ENCODE measurements at regions not wholly inside any gene's neighbourhood (a gene's known extent, or its start where the extent isn't known, plus 50 kb on each side); places are given as distances from the start of the nearest gene placed in this dataset.

DNA sequence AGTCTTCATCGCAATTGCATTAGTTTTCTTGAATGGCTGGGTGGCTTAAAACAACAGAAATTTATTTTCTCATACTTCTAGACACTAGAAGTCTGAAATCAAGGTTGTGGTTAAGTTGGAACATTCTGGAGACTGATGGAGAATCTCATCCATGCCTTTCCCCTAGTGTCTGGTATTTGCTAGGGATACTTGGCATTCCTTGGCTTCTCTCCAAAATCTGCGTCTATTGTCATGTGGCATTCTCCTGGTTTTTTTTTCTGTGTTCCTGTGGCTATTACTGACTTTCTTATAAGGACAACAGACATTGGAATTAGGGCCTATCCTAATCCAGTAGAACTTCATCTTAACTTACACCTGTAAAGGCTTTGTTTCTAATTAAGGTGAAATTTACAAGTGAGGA lies 272.8 kb upstream of the EPHA5 start:
- H3K9me3 ChIP-seq (ENCODE audit: control insufficient read depth, insufficient read depth, low read length), result peaks cover 4% of the 10 kb centered on the region; the same call in 1 of the 2 replicates
- ChIA-PET POLR2A (no interaction called here), CTCF (no interaction called here)
- H3K4me3 ChIP-seq (ENCODE audit: low read depth, low read length), result no peak overlapping the region
- TF ChIP-seq, protein P1, sequence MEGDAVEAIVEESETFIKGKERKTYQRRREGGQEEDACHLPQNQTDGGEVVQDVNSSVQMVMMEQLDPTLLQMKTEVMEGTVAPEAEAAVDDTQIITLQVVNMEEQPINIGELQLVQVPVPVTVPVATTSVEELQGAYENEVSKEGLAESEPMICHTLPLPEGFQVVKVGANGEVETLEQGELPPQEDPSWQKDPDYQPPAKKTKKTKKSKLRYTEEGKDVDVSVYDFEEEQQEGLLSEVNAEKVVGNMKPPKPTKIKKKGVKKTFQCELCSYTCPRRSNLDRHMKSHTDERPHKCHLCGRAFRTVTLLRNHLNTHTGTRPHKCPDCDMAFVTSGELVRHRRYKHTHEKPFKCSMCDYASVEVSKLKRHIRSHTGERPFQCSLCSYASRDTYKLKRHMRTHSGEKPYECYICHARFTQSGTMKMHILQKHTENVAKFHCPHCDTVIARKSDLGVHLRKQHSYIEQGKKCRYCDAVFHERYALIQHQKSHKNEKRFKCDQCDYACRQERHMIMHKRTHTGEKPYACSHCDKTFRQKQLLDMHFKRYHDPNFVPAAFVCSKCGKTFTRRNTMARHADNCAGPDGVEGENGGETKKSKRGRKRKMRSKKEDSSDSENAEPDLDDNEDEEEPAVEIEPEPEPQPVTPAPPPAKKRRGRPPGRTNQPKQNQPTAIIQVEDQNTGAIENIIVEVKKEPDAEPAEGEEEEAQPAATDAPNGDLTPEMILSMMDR (IDR thresholded peaks at IDR 0.05; ENCODE audit: low read depth, low read length), result no peak
- no peak for DNase-seq (ENCODE audit: low read depth, low spot score)
- H3K27ac ChIP-seq (ENCODE audit: low read depth, low read length), result no peak overlapping the region
- H3K27me3 ChIP-seq (ENCODE audit: control insufficient read depth, insufficient read depth, low read length), result no peaks in the 10 kb centered on the region

DNA sequence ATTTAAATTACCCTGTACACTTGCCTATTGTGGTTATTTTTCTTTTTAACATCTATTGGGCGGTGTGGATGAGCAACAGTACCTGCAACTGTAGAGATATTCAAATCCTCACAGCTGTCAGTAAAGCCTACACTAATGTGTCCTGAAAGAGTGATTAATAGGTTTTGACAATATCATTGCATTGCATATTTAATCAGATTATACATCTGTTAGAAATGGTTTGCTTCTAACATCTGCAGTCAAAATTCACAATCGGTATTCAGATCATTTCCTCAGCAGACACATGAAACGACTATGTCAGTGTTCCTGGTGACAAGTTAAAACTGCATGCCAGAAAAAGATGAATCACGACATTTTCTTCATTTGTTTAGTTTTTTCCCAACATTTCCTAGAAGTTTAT lies 254.6 kb upstream of the EPHA5 start:
- no peaks in the 10 kb centered on the region for H3K27me3 ChIP-seq (ENCODE audit: control insufficient read depth, insufficient read depth, low read length)
- H3K27ac ChIP-seq (ENCODE audit: low read depth, low read length), result no peak overlapping the region
- TF ChIP-seq, protein P1 (IDR thresholded peaks at IDR 0.05; ENCODE audit: low read depth, low read length), result no peak
- H3K4me3 ChIP-seq (ENCODE audit: low read depth, low read length), result no peak overlapping the region
- DNase-seq (ENCODE audit: low read depth, low spot score), result no peak
- POLR2A ChIA-PET, result no interaction called here
- peaks cover 6% of the 10 kb centered on the region for H3K9me3 ChIP-seq (ENCODE audit: control insufficient read depth, insufficient read depth, low read length)
- CTCF ChIA-PET, result no interaction called here

DNA sequence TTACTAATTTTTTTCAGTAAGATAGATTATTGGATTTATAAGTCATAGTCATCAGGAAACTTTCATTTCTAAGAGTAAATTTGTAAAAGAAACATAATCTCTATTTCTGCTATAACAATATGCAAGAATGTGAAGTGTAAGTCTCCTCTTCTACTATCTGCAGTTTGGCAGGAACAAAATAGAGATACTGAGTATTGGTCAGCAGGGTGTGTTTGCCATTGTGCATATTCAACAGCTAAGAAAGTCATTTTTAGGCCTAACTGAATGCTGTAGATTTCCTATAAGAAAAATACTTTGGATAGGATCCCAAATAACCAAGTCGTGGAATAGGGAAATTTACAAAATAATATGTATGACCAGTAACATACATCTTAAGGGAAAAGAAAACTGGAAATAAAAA lies 253.3 kb upstream of the EPHA5 start:
- TF ChIP-seq, protein P1 (IDR thresholded peaks at IDR 0.05; ENCODE audit: low read depth, low read length), result no peak
- H3K27ac ChIP-seq (ENCODE audit: low read depth, low read length), result no peak overlapping the region
- no peaks in the 10 kb centered on the region for H3K27me3 ChIP-seq (ENCODE audit: control insufficient read depth, insufficient read depth, low read length)
- no peak for DNase-seq (ENCODE audit: low read depth, low spot score)
- no peak overlapping the region for H3K4me3 ChIP-seq (ENCODE audit: low read depth, low read length)
- ChIA-PET CTCF (no interaction called here), POLR2A (no interaction called here)
- peaks cover 6% of the 10 kb centered on the region for H3K9me3 ChIP-seq (ENCODE audit: control insufficient read depth, insufficient read depth, low read length)

DNA sequence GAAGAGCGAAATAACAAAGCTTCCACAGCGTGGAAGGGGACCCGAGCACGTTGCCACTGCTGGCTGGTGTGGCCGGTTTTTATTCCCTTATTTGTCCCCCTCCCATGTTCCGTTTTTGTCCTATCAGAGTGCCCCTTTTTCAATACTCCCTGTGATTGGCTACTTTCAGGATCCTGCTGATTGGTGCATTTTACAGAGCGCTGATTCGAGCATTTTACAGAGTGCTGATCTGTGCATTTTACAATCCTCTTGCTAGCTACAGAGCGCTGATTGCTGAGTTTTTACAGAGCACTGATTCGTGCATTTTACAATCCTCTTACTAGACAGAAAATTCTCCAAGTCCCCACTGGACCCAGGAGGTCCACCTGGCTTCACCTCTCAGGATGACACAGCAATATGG lies 250.9 kb upstream of the EPHA5 start:
- CTCF ChIA-PET, result no interaction called here
- H3K9me3 ChIP-seq (ENCODE audit: control insufficient read depth, insufficient read depth, low read length), result peaks cover 6% of the 10 kb centered on the region
- DNase-seq (ENCODE audit: low read depth, low spot score), result no peak
- no peaks in the 10 kb centered on the region for H3K27me3 ChIP-seq (ENCODE audit: control insufficient read depth, insufficient read depth, low read length)
- TF ChIP-seq, protein P1 (IDR thresholded peaks at IDR 0.05; ENCODE audit: low read depth, low read length), result no peak
- POLR2A ChIA-PET, result no interaction called here
- no peak overlapping the region for H3K4me3 ChIP-seq (ENCODE audit: low read depth, low read length)
- no peak overlapping the region for H3K27ac ChIP-seq (ENCODE audit: low read depth, low read length)

DNA sequence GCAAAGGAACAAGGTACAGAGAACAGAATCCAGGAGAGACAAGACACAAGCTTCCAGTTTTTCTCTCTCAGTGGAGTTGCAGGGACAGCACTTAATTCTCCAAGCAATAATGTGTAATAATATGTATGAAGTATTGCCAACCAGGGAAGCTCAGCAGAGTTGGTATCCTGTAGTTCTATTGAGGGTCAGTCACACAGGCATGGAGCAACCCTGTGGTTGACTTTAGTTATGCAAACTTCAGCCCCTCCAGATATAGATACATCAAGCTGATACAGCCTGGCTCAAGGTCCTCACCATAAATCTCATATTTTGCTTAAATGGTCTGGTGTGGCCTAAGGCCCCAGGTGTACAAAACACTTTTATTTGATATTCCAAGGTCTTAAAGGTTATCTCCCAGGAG lies 248.6 kb upstream of the EPHA5 start:
- no peak overlapping the region for H3K4me3 ChIP-seq (ENCODE audit: low read depth, low read length)
- ChIA-PET CTCF (no interaction called here), POLR2A (no interaction called here)
- H3K27ac ChIP-seq (ENCODE audit: low read depth, low read length), result no peak overlapping the region
- DNase-seq (ENCODE audit: low read depth, low spot score), result no peak
- TF ChIP-seq, protein P1 (IDR thresholded peaks at IDR 0.05; ENCODE audit: low read depth, low read length), result no peak
- H3K9me3 ChIP-seq (ENCODE audit: control insufficient read depth, insufficient read depth, low read length), result peaks cover 6% of the 10 kb centered on the region
- H3K27me3 ChIP-seq (ENCODE audit: control insufficient read depth, insufficient read depth, low read length), result no peaks in the 10 kb centered on the region

Data from AG04450 (cell line).